Stomach smooth muscle (tissue), 2 donors: ENCODE measurements at regions not wholly inside any gene's neighbourhood (a gene's known extent, or its start where the extent isn't known, plus 50 kb on each side); places are given as distances from the start of the nearest gene placed in this dataset.

ENCODE experiments used
- H3K27ac ChIP-seq: one replicate; pipeline ENCODE4 v1.7.0; 2013; ENCODE audit warnings: mild to moderate bottlenecking, low read length, inconsistent platforms
- H3K27me3 ChIP-seq, 2 donors: one replicate each; pipeline ENCODE4 v1.7.0; 2013; ENCODE audit warnings: low read length in 2 of 2; ENCODE audit not compliant: insufficient read depth in 2 of 2, control insufficient read depth in 1 of 2
- H3K36me3 ChIP-seq, 2 donors: one replicate each; pipeline ENCODE4 v1.7.0; 2013; ENCODE audit warnings: low read length in 2 of 2; ENCODE audit not compliant: control insufficient read depth in 2 of 2, insufficient read depth in 2 of 2
- H3K4me1 ChIP-seq: one replicate; pipeline ENCODE4 v1.7.0; 2013; ENCODE audit warnings: low read length; ENCODE audit not compliant: control insufficient read depth, insufficient read depth
- H3K4me3 ChIP-seq, 2 donors: one replicate each; pipeline ENCODE4 v1.7.0; 2013; ENCODE audit warnings: low read length in 2 of 2
- H3K9ac ChIP-seq, 2 donors: one replicate each; pipeline ENCODE4 v1.7.0; 2013; ENCODE audit warnings: low read length in 2 of 2, mild to moderate bottlenecking in 1 of 2
- H3K9me3 ChIP-seq, 2 donors: one replicate each; pipeline ENCODE4 v1.7.0; 2013; ENCODE audit warnings: low read length in 2 of 2; ENCODE audit not compliant: control insufficient read depth in 2 of 2
- donor health status: healthy.
- donor health status: Pancreatic carcinoma.

DNA sequence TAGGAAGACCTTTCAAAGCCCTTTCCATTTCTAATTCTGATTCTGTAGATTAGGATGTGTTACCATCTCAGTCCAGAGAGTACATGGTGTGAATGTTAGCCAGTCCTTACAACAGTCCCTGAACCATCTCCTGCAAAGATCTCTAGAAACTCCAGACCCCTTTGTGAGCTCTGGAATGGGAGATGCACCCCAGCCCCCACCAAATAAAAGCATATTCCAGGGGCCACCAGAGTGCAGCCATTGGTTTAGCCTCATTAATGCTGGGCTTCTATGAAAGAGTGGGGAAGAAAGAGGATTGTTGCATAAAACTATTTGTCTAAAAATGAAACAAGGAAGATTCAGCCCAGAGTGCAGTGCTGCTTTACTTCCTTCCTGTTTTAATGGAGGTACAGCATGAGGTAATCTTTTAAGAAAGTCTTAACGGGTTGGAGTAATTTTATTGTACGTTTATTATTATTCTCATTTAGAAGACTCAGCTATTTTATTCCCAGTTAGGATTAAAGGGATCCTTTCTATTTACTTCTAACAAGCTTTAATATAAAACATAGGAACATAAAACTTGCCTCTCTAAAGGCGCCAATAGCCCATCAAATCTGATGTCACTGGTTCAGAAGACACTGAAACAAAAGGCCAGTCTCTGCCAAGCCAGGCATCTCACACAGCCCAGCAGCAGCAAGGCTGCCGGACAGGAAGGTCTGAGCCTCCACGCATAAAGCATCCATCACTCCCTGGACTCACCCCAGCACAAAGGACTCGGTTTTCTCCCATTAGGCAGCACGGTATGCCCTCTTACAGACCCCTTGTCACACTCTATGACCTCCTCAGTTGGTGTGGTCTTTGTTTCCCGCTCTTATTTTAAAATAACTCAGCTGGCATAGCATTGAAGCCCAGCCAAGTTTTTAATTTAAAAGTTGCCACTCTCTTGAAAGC is 203.9 kb upstream of the BLID start:
- Histone ChIP-seq H3K36me3 (no peaks in the 10 kb centered on the region), H3K27me3 (peaks cover 0 to 2% of the 10 kb centered on the region in 2 donors), H3K9me3 (no peaks in the 10 kb centered on the region), H3K27ac (no peak overlapping the region), H3K4me3 (peak overlapping the region in 1 of 2 donors; percentile 44), H3K4me1 (peaks cover 14% of the 10 kb centered on the region), H3K9ac (no peak overlapping the region)

DNA sequence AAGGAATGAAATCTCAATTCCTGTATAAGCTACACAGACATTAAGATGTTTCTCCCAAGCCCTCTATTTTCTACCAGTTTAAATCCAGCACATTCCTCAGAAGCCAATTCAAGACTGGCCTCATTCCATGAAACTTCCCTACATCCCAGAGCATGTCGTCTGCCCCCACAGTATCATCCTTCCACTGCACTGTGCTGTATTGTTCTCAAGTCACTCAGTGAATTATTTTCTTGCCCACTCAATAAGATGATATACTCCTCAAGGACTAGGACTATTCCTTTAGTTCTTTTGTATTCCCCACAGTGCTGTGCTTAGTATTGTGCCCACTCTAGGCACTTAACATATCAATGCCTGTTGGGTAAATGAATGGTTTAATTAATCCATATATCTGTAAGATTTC is 203.1 kb upstream of the BLID start:
- Histone ChIP-seq H3K4me3 (no peak overlapping the region), H3K36me3 (no peaks in the 10 kb centered on the region), H3K9me3 (no peaks in the 10 kb centered on the region), H3K9ac (no peak overlapping the region), H3K4me1 (peaks cover 14% of the 10 kb centered on the region), H3K27me3 (peaks cover 0 to 2% of the 10 kb centered on the region in 2 donors), H3K27ac (no peak overlapping the region)

DNA sequence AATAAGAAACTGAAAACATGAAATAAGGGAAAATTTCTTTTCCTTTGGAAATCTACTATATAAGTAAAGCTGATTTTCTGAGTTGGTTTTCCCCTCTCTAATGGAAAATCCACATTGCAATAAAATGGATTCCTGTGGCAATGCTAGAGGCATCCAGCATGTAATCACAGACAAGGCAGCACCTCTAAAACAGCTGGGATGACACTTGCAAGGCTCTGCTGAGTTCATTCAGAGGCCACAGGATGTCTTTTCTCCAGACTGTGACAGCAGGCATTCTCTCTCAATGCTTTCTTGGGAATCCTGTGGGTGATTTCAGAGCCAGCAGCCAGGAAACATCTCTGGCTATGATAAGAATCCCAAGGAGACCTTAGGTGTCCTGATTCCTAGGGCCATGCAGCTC is 201.3 kb upstream of the BLID start:
- H3K27me3 ChIP-seq, result no peaks in the 10 kb centered on the region
- H3K36me3 ChIP-seq, result no peaks in the 10 kb centered on the region
- no peak overlapping the region for H3K4me3 ChIP-seq
- no peak overlapping the region for H3K27ac ChIP-seq
- H3K9me3 ChIP-seq, result no peaks in the 10 kb centered on the region
- peaks cover 12% of the 10 kb centered on the region for H3K4me1 ChIP-seq
- H3K9ac ChIP-seq, result no peak overlapping the region

DNA sequence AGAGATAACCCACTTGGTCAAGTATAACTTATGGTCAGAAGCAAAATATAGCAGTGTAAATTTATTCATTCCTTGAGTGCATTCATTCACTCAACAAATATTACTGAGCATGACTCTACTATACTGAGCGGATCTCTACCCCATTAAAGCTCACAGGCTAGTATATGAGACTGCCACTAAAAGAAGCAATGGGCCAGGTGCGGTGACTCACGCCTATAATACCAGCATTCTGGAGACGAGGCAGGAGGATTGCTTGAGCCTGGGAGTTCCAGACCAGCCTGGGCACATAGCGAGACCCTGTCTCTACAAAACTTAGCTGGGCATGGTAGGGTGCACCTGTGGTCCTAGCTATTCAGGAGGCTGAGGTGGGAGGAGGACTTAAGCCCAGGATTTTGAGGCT is 197.6 kb upstream of the BLID start:
- H3K27me3 ChIP-seq, result no peaks in the 10 kb centered on the region
- H3K36me3 ChIP-seq, result no peaks in the 10 kb centered on the region
- no peaks in the 10 kb centered on the region for H3K9me3 ChIP-seq
- H3K4me1 ChIP-seq, result peaks cover 3% of the 10 kb centered on the region
- H3K4me3 ChIP-seq, result no peak overlapping the region
- no peak overlapping the region for H3K27ac ChIP-seq
- H3K9ac ChIP-seq, result no peak overlapping the region

DNA sequence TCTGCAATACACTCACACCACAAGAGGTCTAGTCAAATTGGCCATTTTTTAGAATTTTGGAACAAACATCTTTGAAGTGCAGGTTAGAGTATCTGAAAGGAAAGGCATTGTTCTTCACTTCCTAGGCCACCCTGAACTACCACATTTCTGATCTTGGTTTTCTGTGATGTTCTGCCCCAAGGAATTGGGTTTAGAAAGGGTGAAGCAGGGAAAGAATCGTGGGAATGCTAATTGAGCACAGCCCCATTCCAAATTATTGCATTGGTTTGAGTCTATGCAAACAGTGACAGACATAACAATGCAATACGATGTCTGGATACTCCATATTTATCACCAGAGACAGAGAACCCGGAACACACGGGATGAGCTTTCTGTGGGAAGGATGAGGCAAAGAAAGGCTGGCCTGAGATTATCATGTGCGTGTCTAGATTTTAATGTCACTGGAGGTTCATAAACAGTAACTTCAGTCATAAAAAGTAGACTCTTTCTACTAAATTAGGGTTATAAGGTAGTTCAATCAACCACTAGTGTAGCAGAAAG is 195.3 kb upstream of the BLID start:
- Histone ChIP-seq H3K27ac (no peak overlapping the region), H3K9me3 (no peaks in the 10 kb centered on the region), H3K4me1 (no peaks in the 10 kb centered on the region), H3K4me3 (no peak overlapping the region), H3K36me3 (no peaks in the 10 kb centered on the region), H3K9ac (no peak overlapping the region), H3K27me3 (no peaks in the 10 kb centered on the region)

DNA sequence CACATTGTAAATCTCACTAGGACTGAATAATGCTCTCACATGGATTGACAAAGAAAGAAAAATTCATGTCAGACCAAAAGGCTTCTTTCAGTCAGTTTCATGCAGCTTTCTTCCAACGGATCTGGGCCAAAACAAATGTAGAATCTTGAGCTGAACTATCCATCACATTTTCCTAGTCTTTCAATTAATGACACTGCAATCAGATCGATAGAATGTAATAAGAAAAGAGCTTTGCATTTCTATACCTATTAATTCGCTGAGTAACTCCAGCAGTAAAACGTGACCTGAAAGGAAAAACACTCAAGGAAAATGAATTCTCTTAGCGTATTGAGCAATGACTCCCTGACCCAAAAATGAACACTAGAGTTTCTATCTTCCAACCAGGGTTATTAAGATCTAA is 194.8 kb upstream of the BLID start:
- no peaks in the 10 kb centered on the region for H3K36me3 ChIP-seq
- H3K4me1 ChIP-seq, result no peaks in the 10 kb centered on the region
- H3K27ac ChIP-seq, result no peak overlapping the region
- no peak overlapping the region for H3K4me3 ChIP-seq
- no peaks in the 10 kb centered on the region for H3K27me3 ChIP-seq
- H3K9me3 ChIP-seq, result no peaks in the 10 kb centered on the region
- no peak overlapping the region for H3K9ac ChIP-seq

DNA sequence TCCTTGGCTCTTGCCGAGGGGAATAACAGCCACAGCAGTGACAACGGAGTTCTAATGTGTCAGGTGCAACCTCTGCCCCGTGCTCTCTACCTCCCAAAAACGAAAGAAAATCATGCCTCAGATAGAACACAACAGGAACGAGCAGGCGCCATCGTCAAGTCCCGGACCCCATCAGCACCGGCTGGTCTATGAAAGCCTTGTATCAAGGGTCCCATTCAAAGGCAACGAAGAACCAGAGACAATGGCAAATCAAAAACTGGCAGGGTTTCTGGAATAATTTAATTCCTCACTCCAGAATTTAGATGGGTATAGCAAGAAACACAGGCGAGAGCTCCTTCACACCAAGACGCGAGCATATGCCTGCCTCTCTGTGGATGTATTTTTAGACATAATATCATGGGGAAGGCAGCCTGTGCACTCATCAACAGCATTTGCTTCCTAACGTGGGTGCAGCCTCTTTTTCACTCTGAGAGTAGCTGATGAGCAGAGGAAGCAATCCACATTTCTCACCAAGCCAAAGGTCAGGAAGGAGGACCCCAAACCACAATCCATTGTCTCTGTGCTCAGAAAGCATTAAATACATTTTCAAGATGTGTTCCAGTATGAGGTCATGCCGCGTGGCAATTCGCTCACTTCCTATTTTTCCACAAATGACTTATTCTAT is 193.4 kb upstream of the BLID start:
- Histone ChIP-seq H3K27me3 (no peaks in the 10 kb centered on the region), H3K9me3 (no peaks in the 10 kb centered on the region), H3K27ac (peak overlapping the region; percentile 38), H3K4me1 (no peaks in the 10 kb centered on the region), H3K36me3 (no peaks in the 10 kb centered on the region), H3K9ac (peak overlapping the region in 1 of 2 donors; percentile 23), H3K4me3 (peak overlapping the region in 1 of 2 donors; percentile 64)

DNA sequence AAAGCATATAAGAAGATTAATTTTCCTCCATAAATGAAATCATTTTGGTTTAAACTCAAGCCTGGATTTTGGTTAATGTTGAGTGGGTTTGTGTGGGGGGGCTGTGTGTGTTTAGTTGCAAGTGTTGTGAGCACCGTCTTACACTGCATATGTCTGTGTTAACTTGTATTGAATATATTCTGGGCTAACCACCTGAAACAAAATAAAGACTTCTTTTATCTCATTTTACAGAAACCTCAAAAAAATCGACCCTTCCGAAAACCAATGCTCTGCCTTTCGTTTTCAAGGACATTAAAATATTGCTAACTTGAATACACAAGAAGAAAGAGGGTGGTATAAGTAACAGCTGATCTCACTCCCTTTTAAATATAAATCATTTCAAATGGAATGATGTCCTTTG is 192.2 kb upstream of the BLID start:
- H3K4me1 ChIP-seq, result no peaks in the 10 kb centered on the region
- H3K27me3 ChIP-seq, result no peaks in the 10 kb centered on the region
- no peaks in the 10 kb centered on the region for H3K36me3 ChIP-seq
- peak overlapping the region in 1 of 2 donors; percentile 64 for H3K4me3 ChIP-seq
- no peak overlapping the region for H3K9ac ChIP-seq
- H3K27ac ChIP-seq, result no peak overlapping the region
- no peaks in the 10 kb centered on the region for H3K9me3 ChIP-seq

DNA sequence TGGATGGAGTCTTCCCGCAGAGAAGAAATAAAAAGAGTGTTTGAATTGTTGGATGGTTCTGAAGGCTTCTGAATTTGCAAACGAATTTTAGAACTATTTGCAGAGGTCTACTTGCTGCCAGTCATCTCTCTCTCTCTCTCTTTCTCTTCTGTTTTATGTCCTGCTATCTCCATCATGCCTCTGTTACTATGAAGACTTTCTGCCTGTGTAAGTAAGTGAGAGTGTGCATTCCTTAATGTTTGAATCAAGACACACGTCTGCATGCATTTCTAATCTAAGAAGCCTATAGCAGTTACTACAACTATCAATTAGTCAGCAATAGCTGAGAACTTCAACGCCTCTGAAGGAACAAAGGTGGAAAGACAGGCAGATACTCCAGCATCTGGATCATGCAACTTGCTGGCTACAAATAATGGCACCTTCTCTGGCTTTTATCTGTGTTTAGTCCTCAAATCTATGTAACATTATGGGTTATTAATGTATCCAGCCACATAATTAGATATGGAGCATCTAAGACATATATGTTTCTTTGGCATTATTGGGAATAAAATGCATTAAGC is 191.5 kb upstream of the BLID start:
- Histone ChIP-seq H3K4me1 (no peaks in the 10 kb centered on the region), H3K27ac (no peak overlapping the region), H3K27me3 (no peaks in the 10 kb centered on the region), H3K4me3 (no peak overlapping the region), H3K9me3 (no peaks in the 10 kb centered on the region), H3K36me3 (no peaks in the 10 kb centered on the region), H3K9ac (no peak overlapping the region)

DNA sequence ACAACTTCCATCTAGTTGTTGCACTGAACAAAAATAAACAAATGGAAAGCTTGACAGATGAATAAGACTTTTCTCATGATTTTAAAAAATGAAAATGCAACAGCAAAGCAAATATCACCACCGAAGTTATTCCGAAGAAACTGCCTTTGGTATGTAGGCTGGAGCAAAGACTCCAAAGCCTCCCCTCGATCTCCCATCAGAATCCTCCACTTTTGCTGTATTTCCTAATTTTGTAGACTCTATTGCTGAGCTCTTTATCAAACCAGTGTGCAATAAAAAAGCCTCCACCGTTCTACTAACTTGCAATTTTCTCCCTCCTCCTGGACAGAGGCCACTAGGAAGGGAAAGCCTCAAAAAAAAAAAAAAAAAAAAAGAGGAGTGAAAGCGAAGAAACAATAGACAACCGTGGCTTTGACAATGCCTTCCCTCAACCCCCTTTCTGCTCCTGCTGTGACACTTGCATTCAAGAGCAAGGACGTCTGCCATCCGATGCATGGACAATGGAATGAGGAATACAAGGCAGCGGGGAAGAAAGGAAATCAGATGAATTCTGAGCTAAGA is 190.9 kb upstream of the BLID start:
- Histone ChIP-seq H3K4me3 (peak overlapping the region in 1 of 2 donors; percentile 30), H3K27ac (no peak overlapping the region), H3K4me1 (no peaks in the 10 kb centered on the region), H3K9ac (no peak overlapping the region), H3K36me3 (no peaks in the 10 kb centered on the region), H3K27me3 (no peaks in the 10 kb centered on the region), H3K9me3 (no peaks in the 10 kb centered on the region)
